ENCODE measurements at regions not wholly inside any gene's neighbourhood (a gene's known extent, or its start where the extent isn't known, plus 50 kb on each side); places are given as distances from the start of the nearest gene placed in this dataset.

- no peak for TF ChIP-seq CTCF (IDR thresholded peaks at IDR 0.05)
- TF ChIP-seq EZH2 (IDR thresholded peaks at IDR 0.05), result no peak
- no peak for TF ChIP-seq EZH2phosphoT487 (IDR thresholded peaks at IDR 0.05)
Measured at GRCh38 chr12:84723988-84724387, 188.6 kb downstream of the SLC6A15 start.

Data from neural progenitor cell (in vitro differentiated cells).